Neural crest cell (in vitro differentiated cells): ENCODE measurements at regions not wholly inside any gene's neighbourhood (a gene's known extent, or its start where the extent isn't known, plus 50 kb on each side); places are given as distances from the start of the nearest gene placed in this dataset.
"Not testable (repeated sequence)": the region's sequence is repeated elsewhere in the genome, so short reads cannot be mapped to it uniquely, and the experiment has no call there.

Source experiments
- DNase-seq: peaks from one replicate; pipeline ENCODE4 v3.0.0; 2021; ENCODE audit warnings: low read depth, mixed read lengths, low spot score
- H3K27ac Mint-ChIP-seq: one replicate; pipeline ENCODE4 v1.8.0; 2021; ENCODE audit warnings: mild to moderate bottlenecking, mixed read lengths; ENCODE audit not compliant: unreplicated experiment
- H3K27me3 Mint-ChIP-seq: 2 replicates; pipeline ENCODE4 v1.8.0; 2021; ENCODE audit warnings: low read depth, mild to moderate bottlenecking, mixed read lengths
- H3K36me3 Mint-ChIP-seq: 2 replicates; pipeline ENCODE4 v1.8.0; 2021; ENCODE audit warnings: low read depth, mild to moderate bottlenecking, mixed read lengths
- H3K4me1 Mint-ChIP-seq: 2 replicates; pipeline ENCODE4 v1.8.0; 2021; ENCODE audit warnings: mixed read lengths
- H3K4me3 Mint-ChIP-seq: one replicate; pipeline ENCODE4 v1.8.0; 2021; ENCODE audit warnings: mild to moderate bottlenecking, mixed read lengths
- H3K9me3 Mint-ChIP-seq: 2 replicates; pipeline ENCODE4 v1.8.0; 2021; ENCODE audit warnings: mixed read lengths

DNA sequence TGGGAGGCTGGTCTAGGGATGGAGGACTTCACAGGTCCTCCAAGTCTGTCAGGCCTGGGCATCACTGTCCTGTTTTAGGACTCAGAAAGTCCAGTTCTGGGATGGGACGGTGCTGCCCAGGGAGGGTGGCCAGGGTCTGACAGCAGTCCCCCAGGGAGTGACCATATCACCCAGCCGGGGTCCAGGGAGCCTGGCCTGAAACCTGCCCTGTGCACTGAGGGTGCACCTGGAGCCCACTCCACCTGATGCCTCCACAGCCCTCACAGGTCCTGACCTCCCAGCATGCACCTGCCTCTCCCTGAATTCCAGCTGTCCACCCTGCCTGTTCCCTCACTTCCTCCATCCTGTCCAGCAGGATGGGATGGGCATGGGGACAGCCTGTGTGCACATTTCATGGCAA is 592.8 kb downstream of the CWH43 start:
- H3K4me3 Mint-ChIP-seq, H3K27me3 Mint-ChIP-seq, H3K4me1 Mint-ChIP-seq, DNase-seq, H3K27ac Mint-ChIP-seq: not testable (repeated sequence)
- peaks cover 22% of the 10 kb centered on the region for H3K9me3 Mint-ChIP-seq
- peaks cover 12% of the 10 kb centered on the region for H3K36me3 Mint-ChIP-seq

DNA sequence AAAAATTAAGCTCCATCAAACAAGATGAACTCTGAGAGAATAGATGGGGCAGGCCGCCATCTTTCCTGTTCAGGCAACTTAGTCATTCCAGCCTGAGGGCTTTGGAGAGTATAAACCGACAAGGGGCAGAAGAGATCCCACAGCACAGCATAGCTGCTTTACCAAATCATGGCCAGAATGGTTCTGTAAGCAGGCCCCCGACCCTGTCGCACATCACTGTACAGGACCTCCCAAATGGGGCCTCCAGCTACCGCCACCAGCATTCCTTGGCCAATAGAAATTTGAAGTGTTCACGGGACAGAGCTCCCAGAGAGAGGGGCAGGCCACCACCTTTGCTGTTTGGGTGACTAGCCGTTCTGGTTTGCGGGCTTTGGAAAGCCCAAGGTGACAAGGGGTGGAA is 594.1 kb downstream of the CWH43 start:
- H3K27me3 Mint-ChIP-seq, H3K27ac Mint-ChIP-seq, H3K4me3 Mint-ChIP-seq, H3K4me1 Mint-ChIP-seq, DNase-seq: not testable (repeated sequence)
- Mint-ChIP-seq H3K36me3 (peaks cover 12% of the 10 kb centered on the region), H3K9me3 (peaks cover 15% of the 10 kb centered on the region)

DNA sequence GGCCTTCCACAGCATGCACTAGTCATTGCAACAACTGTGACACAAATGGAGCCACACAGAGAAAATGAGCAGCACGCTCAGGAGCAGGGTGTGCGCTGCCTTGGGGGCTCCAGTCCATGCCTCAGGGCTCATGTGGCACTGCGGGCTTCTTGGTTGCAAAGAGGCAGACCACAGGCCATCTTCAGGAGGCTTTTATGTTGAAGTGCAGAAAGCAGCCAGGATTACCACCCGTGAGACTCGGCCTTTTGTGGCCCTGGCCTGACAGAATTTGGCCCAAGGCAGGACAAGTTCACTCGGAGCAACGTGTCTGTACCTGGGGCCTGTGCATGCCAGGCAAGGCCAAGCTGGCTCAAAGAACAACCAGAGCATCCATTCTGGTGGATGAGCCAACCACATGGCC is 602.3 kb downstream of the CWH43 start:
- not testable (repeated sequence) for H3K4me1 Mint-ChIP-seq, H3K4me3 Mint-ChIP-seq, DNase-seq, H3K9me3 Mint-ChIP-seq, H3K27me3 Mint-ChIP-seq, H3K36me3 Mint-ChIP-seq, H3K27ac Mint-ChIP-seq

DNA sequence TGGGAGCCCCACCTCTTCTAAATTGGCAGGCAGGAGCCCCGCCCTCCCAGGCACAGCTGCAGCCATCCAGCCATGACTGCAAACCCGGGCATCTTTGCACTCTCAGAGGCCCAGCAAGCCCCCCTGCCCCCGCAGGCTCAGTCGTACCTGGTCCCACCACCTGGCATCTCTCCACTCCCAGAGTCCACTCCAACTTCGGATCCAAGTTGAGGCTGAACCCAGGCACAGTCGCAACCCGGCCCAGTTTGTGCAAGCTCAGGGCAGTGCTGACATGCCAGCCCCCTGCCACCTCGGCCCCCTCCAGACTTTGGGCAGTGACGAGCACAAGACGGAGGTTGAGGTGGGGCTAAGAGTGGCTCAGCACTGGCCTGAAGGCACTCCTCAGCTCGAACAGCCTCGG is 632.4 kb downstream of the CWH43 start:
- H3K36me3 Mint-ChIP-seq, H3K9me3 Mint-ChIP-seq, H3K27me3 Mint-ChIP-seq, H3K27ac Mint-ChIP-seq, H3K4me3 Mint-ChIP-seq, DNase-seq, H3K4me1 Mint-ChIP-seq: not testable (repeated sequence)

DNA sequence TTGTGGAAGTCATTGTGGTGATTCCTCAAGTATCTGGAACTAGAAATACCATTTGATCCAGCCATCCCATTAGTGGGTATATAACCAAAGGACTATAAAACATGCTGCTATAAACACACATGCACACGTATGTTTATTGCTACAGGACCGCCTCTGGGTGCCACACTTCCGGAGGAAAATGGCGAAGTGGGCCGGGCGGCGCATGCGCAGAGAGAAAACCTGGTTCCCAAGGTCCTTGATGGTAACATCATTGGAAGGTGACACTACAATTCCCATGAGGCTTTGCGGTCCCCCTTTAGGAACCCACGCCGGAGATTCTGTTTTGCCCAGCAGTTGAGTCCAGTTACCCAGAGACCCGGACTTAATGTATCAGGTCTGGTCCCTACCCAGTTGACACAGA is 640.4 kb downstream of the CWH43 start:
- H3K27ac Mint-ChIP-seq, H3K4me1 Mint-ChIP-seq, H3K4me3 Mint-ChIP-seq, DNase-seq, H3K36me3 Mint-ChIP-seq, H3K27me3 Mint-ChIP-seq, H3K9me3 Mint-ChIP-seq: not testable (repeated sequence)
